Calu3 (cell line): ENCODE measurements at regions not wholly inside any gene's neighbourhood (a gene's known extent, or its start where the extent isn't known, plus 50 kb on each side); places are given as distances from the start of the nearest gene placed in this dataset.

Experiments
- BruUV-seq: library from RNA; stranded (reverse); fragments of 400-500 nt; replicated peaks from 2 replicates; lab custom pipeline; 2021; lab: Mats Ljungman, UMichigan
- CTCF ChIA-PET: fragments of 300-600 bp; sonication (Branson Sonifier 250); formaldehyde crosslinking; loops from one replicate; lab custom pipeline; 2022; ENCODE audit warnings: antibody characterized with exemption; lab: Charles Lee
- DNase-seq: peaks from one replicate; pipeline ENCODE4 v3.0.0; 2022
- H3K27ac Mint-ChIP-seq: one replicate; pipeline ENCODE4 v1.8.0; 2022; ENCODE audit warnings: mixed read lengths; ENCODE audit not compliant: unreplicated experiment
- H3K27me3 Mint-ChIP-seq: one replicate; pipeline ENCODE4 v1.8.0; 2022; ENCODE audit warnings: mixed read lengths; ENCODE audit not compliant: unreplicated experiment
- H3K36me3 Mint-ChIP-seq: one replicate; pipeline ENCODE4 v1.8.0; 2022; ENCODE audit warnings: mild to moderate bottlenecking, moderate library complexity, mixed read lengths; ENCODE audit not compliant: insufficient read depth, unreplicated experiment
- H3K4me1 Mint-ChIP-seq: one replicate; pipeline ENCODE4 v1.8.0; 2022; ENCODE audit warnings: mild to moderate bottlenecking, low read depth, mixed read lengths; ENCODE audit not compliant: unreplicated experiment
- H3K4me3 Mint-ChIP-seq: one replicate; pipeline ENCODE4 v1.8.0; 2022; ENCODE audit warnings: mild to moderate bottlenecking, low read depth, moderate library complexity, mixed read lengths; ENCODE audit not compliant: unreplicated experiment
- H3K9me3 Mint-ChIP-seq: one replicate; pipeline ENCODE4 v1.8.0; 2022; ENCODE audit warnings: low read depth, mixed read lengths; ENCODE audit not compliant: unreplicated experiment
- CTCF ChIP-seq: fragments of 200-600 bp; IDR thresholded peaks from one replicate; pipeline ENCODE4 v1.8.0; 2022; ENCODE audit warnings: antibody characterized with exemption; ENCODE audit not compliant: unreplicated experiment
- intact Hi-C: fragments of 100-400 bp; cut with micrococcal nuclease; formaldehyde crosslinking; loops from one replicate; pipeline ENCODE4 v1.10.0; 2022; ENCODE audit not compliant: unreplicated experiment

DNA sequence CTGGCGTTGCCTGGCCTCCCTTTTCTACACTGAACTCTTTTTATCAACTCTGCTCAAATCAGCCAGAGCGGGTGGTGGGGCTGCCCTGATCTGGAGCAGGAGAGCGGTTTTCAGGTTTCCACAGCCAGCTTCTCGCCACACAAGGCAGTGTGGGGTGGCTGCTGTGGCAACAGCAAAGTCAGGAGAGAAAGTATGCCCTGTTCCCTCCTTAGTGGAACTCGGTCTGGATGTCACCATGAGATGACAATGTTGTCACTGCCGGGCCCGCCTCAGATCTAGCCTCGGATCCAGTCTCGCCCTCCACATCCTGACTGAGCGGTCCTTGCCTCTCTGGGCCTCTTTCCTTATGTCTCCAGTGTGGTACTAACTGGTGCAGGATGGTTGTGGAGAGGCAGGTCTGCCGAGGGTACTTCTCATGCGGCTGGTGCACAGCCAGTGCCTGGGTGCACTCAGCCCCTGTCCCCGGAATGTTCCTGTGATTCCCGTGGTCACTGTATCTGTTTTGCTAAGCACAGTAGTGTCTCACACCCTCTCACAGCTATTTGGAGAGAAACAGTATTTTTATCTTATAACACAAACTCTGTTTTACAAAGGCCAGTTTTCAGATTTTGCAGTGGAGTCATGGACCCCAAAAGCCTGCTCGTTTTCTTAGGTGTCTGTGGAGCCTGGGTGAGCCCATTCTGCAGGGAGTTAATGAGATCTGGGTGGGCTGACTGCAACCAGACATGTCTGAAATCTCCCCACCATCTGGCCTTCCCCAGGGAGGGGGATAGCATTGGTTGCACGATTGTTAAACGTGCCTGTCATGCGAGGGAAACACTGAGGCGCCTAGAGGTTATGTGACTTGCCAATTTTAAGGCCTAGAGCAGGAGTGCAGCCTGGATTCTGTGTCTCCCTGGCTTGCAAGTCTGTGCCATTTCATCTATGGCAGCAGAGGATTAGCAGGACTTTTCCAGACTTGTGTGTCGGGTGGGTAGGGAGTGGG lies 261.1 kb upstream of the AGAP1 start:
- Mint-ChIP-seq H3K4me3 (no peak overlapping the region), H3K4me1 (peaks cover 11% of the 10 kb centered on the region), H3K27me3 (peaks cover 96% of the 10 kb centered on the region), H3K9me3 (no peaks in the 10 kb centered on the region), H3K27ac (no peak overlapping the region), H3K36me3 (no peaks in the 10 kb centered on the region)
- CTCF ChIA-PET: interaction anchor here (0.7 kb wide), 1 partner anchor 1822 kb away, joined by 3 read pairs; no protein-coding TSS in a partner anchor
- no peak for TF ChIP-seq CTCF
- intact Hi-C loops: no loop called here
- DNase-seq: no peak
- BruUV-seq: no TSS peak

- H3K9me3 Mint-ChIP-seq: no peaks in the 10 kb centered on the region
- H3K36me3 Mint-ChIP-seq: no peaks in the 10 kb centered on the region
- no TSS peak for BruUV-seq
- no peak overlapping the region for H3K4me3 Mint-ChIP-seq
- CTCF ChIA-PET: interaction anchor here (0.7 kb wide), 1 partner anchor 174 kb away, joined by 3 read pairs; no protein-coding TSS in a partner anchor
- H3K27me3 Mint-ChIP-seq: peaks cover 92% of the 10 kb centered on the region
- no peak overlapping the region for H3K27ac Mint-ChIP-seq
- peaks cover 11% of the 10 kb centered on the region for H3K4me1 Mint-ChIP-seq
- intact Hi-C loops: no loop called here
- DNase-seq: no peak
- no peak for TF ChIP-seq CTCF
Measured at GRCh38 chr2:235234736-235235135, 259.1 kb upstream of the AGAP1 start.

DNA sequence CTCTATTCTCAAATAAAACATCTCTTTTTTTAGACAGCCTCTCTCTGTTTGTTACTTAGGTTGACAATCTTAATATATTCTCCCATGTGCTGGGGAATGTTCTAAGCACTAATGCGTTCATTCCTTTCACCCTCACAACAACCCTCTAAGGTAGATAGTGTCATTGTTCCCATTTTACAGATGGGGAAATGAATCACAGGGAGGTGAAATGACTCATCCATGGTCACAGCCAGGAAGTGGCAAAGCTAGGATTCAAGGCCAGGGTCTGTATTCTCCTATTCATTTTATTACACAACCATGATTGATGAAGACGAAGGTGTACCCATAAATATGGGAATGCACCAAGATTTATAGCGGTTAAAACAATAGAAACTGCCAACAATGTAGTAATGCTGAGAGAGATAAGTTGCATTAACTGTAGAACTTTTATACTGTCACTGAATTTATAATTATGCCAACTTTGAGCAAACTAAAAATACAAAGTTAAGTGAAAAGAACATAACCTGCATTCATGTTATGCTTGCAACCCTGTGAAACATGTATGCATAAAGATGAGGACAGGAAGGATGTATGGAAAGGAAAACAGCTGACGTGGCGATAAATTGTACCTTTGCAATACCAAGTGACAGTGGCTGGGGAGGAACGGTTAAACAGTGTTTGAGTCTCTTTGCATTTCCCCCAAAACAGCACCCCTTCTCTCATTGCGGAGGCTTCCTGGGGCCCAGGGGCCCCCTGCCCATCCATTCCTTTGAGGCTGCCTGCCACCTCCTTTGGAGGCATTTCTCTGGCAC lies 257.7 kb upstream of the AGAP1 start:
- CTCF ChIA-PET: interaction anchor here (0.6 kb wide), 1 partner anchor 9 kb away, joined by 3 read pairs; no protein-coding TSS in a partner anchor
- TF ChIP-seq CTCF: no peak
- H3K4me1 Mint-ChIP-seq: no peaks in the 10 kb centered on the region
- H3K9me3 Mint-ChIP-seq: no peaks in the 10 kb centered on the region
- intact Hi-C loops: no loop called here
- no peaks in the 10 kb centered on the region for H3K36me3 Mint-ChIP-seq
- peaks cover 90% of the 10 kb centered on the region for H3K27me3 Mint-ChIP-seq
- no peak overlapping the region for H3K4me3 Mint-ChIP-seq
- DNase-seq: no peak
- no peak overlapping the region for H3K27ac Mint-ChIP-seq
- BruUV-seq: no TSS peak

DNA sequence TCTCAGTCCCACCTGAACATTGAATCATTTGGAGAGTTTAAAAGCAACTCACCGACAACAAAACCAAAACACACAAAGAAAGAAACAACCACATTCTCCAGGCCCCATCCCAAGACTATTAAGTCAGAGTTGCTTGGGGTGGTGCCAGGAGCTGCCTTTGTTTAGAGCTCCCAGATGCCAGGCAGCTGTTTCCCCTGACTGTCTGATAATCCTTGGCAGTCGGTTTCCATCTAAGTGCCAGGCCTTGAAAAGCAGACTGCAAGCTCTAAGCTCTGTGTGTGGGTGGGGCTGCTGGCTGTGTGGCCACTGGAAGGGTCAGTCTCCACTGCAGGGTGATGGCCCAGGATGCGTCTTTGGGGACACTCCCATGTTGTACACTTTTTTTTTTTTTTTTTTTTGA lies 255.3 kb upstream of the AGAP1 start:
- CTCF ChIA-PET: interaction anchor here (0.7 kb wide), 1 partner anchor 14 kb away, joined by 6 read pairs; no protein-coding TSS in a partner anchor
- H3K27me3 Mint-ChIP-seq: peaks cover 90% of the 10 kb centered on the region
- H3K4me3 Mint-ChIP-seq: no peak overlapping the region

More for the DNA sequence above, 255.3 kb upstream of the AGAP1 start:
- intact Hi-C loops: no loop called here
- no peaks in the 10 kb centered on the region for H3K9me3 Mint-ChIP-seq
- no peak for DNase-seq
- TF ChIP-seq CTCF: no peak
- no TSS peak for BruUV-seq
- H3K36me3 Mint-ChIP-seq: no peaks in the 10 kb centered on the region
- H3K4me1 Mint-ChIP-seq: no peaks in the 10 kb centered on the region
- H3K27ac Mint-ChIP-seq: no peak overlapping the region
